HCT116 (cell line): ENCODE measurements at regions not wholly inside any gene's neighbourhood (a gene's known extent, or its start where the extent isn't known, plus 50 kb on each side); places are given as distances from the start of the nearest gene placed in this dataset.

Experiments
- EZH2 ChIP-seq: fragments of 200-600 bp; sonication (generic); IDR thresholded peaks from 2 replicates; pipeline ENCODE4 v1.6.1; 2017; ENCODE audit warnings: antibody characterized with exemption, mixed run types
- EZH2phosphoT487 ChIP-seq: fragments of 200-600 bp; IDR thresholded peaks from 2 replicates; pipeline ENCODE4 v1.6.1; 2018; ENCODE audit warnings: antibody characterized with exemption, borderline replicate concordance
- POLR2A ChIP-seq: IDR thresholded peaks from 2 replicates; pipeline ENCODE4 v1.7.0; 2011; ENCODE audit warnings: borderline replicate concordance; ENCODE audit not compliant: insufficient read depth, insufficient read length; ENCODE audit errors: extremely low read depth
- RAD21 ChIP-seq: IDR thresholded peaks from 2 replicates; pipeline ENCODE4 v1.6.1; 2012; ENCODE audit warnings: low read depth, mild to moderate bottlenecking
- ZNF274 ChIP-seq: fragments of 200-500 bp; sonication (Bioruptor generic); IDR thresholded peaks from 2 replicates; pipeline ENCODE4 v1.6.1; 2014; ENCODE audit warnings: mild to moderate bottlenecking, low read depth, low read length, inconsistent platforms
- TF ChIP-seq, protein P1 (sequence below), 3 experiments: fragments of 200-600 bp in 1 of 3; sonication (generic) in 1 of 3; IDR thresholded peaks in 2 of 3; conservative IDR thresholded peaks in 1 of 3; 2 replicates each; pipeline ENCODE4 v1.5.1; 2012 to 2017; ENCODE audit warnings: low read depth in 2 of 3, low read length in 2 of 3, antibody characterized with exemption in 1 of 3, borderline replicate concordance in 1 of 3, control low read depth in 1 of 3, mild to moderate bottlenecking in 1 of 3, mixed read lengths in 1 of 3, mixed run types in 1 of 3, moderate library complexity in 1 of 3; ENCODE audit not compliant: insufficient read depth in 1 of 3
- TF ChIP-seq, protein P2 (sequence below): IDR thresholded peaks from 2 replicates; pipeline ENCODE4 v1.6.1; 2012

DNA sequence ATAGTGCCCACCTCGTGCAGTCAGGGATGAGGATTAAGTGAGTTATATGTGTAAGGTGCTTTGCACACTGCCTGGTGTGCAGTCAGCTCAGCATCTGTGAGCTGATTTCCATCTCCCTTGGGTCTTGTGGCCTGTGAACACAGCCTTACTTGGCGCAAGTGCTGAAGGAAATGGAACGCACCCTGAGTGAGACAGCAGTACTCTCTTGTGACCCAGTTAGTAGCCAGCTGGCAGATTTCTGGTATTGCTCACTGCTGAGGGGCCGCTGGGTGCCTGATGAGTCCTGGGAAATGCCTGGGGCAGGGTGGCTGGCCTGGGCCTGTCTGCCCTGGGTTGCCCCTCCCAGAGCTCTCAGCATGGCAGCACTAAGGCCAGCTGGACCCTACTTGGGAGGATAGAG lies 90.9 kb upstream of the BOD1 start:
- TF ChIP-seq POLR2A (no peak), RAD21 (no peak), EZH2phosphoT487 (no peak), EZH2 (no peak), ZNF274 (no peak)
- TF ChIP-seq, protein P1, sequence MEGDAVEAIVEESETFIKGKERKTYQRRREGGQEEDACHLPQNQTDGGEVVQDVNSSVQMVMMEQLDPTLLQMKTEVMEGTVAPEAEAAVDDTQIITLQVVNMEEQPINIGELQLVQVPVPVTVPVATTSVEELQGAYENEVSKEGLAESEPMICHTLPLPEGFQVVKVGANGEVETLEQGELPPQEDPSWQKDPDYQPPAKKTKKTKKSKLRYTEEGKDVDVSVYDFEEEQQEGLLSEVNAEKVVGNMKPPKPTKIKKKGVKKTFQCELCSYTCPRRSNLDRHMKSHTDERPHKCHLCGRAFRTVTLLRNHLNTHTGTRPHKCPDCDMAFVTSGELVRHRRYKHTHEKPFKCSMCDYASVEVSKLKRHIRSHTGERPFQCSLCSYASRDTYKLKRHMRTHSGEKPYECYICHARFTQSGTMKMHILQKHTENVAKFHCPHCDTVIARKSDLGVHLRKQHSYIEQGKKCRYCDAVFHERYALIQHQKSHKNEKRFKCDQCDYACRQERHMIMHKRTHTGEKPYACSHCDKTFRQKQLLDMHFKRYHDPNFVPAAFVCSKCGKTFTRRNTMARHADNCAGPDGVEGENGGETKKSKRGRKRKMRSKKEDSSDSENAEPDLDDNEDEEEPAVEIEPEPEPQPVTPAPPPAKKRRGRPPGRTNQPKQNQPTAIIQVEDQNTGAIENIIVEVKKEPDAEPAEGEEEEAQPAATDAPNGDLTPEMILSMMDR (IDR thresholded peaks at IDR 0.05 in 2 of 3, conservative IDR thresholded peaks at IDR 0.05 in 1 of 3; ENCODE audit: borderline replicate concordance in 1 of 3, insufficient read depth in 1 of 3, low read depth in 2 of 3, low read length in 2 of 3), result no peak
- TF ChIP-seq, protein P2, sequence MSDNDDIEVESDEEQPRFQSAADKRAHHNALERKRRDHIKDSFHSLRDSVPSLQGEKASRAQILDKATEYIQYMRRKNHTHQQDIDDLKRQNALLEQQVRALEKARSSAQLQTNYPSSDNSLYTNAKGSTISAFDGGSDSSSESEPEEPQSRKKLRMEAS, result no peak
